MM.1S (cell line): ENCODE measurements at regions not wholly inside any gene's neighbourhood (a gene's known extent, or its start where the extent isn't known, plus 50 kb on each side); places are given as distances from the start of the nearest gene placed in this dataset.

Source experiments
- CTCF ChIP-seq: fragments of 300-600 bp; sonication (generic); IDR thresholded peaks from 2 replicates; pipeline ENCODE4 v1.5.1; 2016; ENCODE audit warnings: antibody characterized with exemption, low read length, mixed read lengths
- EZH2 ChIP-seq: fragments of 300-600 bp; sonication (generic); optimal IDR thresholded peaks from 2 replicates; pipeline ENCODE3; 2017; ENCODE audit warnings: low read depth, mild to moderate bottlenecking, antibody characterized with exemption, low read length, mixed read lengths
- EZH2phosphoT487 ChIP-seq: fragments of 300-600 bp; sonication (generic); IDR thresholded peaks from 2 replicates; pipeline ENCODE4 v1.6.1; 2018; ENCODE audit warnings: antibody characterized with exemption, low read length

GRCh38 chr5:148931453-148932057, 105.1 kb downstream of the ADRB2 start:
- TF ChIP-seq CTCF, result no peak
- no peak for TF ChIP-seq EZH2phosphoT487
- no peak for TF ChIP-seq EZH2
